Fibroblast of skin of scalp (primary cell): ENCODE measurements at regions not wholly inside any gene's neighbourhood (a gene's known extent, or its start where the extent isn't known, plus 50 kb on each side); places are given as distances from the start of the nearest gene placed in this dataset.
"Not testable (repeated sequence)": the region's sequence is repeated elsewhere in the genome, so short reads cannot be mapped to it uniquely, and the experiment has no call there.

Source experiments
- DNase-seq: peaks from one replicate; pipeline ENCODE4 v3.0.0-alpha.2; 2013

DNA sequence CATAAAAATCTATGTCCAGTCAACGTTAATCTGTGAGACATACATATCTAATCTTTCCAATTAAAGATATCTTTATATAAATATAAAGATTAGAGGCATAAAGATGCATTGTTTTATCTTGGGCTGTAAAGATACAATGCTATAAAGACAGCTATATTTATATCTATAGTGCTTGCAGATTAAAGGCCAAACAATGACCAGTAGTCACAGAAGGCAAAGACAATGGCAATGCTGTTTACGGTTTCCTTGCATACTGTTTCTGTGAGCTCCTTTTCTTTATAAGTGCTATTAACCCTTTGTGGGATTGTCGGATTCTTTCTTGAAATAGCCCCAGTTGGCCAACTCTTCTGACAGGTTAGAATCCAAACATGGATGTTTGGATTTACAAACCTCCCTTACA is 85.5 kb upstream of the SALL1 start:
- DNase-seq: no peak

DNA sequence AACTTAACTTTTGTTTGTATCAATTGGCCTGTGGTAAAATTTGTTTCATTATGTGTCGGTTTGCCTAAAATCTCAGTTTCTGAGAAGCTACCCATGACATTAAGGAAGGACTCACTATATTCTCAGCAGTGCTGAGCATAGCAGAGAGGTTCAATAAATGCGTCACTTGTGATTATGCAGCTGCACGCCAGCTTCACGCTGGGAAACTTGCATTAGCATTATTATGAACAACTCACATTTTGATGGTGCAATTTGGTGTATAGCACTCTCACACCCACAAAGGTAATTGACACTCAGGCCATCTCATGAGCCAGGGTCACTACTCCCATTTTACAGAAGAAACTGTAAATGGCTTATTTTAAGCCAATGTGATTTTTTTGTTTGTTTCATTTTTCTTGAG is 80.6 kb upstream of the SALL1 start:
- no peak for DNase-seq

DNA sequence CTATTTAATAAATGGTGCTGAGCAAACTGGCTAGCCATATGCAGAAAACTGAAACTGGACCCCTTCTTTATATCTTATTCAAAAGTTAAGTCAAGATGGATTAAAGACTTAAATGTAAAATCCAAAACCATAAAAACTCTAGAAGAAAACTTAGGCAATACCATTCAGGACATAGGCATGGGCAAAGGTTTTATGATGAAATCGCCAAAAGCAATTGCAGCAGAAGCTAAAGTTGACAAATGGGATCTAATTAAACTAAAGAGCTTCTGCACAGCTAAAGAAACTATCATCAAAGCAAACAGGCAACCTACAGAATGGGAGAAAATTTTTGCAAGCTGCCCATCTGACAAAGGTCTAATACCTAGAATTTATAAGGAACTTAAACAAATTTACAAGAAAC is 79.0 kb upstream of the SALL1 start:
- DNase-seq: not testable (repeated sequence)

DNA sequence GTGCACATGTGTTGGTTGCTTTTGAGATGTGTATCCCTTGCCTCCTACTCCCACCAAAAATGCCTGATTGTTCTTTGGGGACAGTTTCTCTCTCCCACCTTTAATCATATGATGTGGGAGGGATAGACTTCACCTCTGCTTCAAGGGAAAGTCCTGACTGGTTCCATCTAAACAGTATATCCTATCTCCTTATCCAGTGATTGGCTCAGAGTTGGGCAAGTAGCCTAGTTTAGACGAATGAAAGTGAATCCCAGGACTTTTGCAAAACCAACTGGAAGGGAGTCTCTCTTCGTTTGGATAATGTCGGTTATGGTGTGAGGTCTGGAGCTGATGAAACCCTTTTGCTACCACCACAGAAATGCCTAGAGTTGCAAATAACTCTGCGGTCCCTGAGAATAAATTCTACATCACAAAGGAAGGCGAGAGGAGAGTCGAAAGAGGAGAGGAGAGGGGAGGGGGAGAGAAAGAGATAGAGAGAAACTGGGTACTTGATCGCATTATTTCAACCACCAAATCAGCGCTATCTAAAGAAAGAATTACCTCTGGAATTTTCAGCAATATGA is 77.1 kb upstream of the SALL1 start:
- no peak for DNase-seq

DNA sequence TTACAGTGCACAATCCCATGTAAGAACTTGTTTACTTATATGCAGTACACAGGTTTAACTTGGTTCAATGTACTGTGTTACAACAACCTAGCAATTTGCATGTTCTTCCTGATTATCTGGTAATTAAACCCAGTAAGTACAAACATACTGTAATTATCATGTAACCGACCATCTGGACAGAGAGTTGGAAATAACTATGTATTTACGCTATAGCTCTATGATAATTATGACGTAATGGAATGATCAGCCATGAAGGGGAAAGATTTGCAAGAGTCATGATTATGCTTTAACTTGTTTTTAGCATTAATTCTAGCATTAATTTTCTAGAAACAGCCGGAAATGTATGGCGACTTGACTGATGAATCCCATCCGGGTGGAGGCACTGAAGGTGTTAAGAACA is 74.8 kb upstream of the SALL1 start:
- no peak for DNase-seq

DNA sequence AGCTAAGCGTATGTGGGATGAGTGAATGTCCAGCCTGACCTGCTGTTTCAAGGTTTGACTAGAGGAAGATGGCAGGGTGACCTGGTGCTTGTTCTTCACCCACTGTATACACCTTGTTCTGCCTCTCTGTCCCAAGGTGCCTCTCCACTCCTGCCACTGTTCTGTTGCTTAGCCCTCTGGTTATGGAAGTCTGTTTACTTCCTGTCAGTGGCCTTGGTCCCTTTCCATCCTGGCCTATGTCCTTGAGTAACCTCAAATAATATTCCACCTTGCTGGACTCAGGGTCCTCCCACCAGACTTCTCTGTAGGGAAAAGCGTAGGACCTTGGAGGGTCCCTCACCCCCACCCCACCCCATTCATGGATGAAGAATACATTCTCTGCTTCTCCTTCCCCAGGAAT is 73.2 kb upstream of the SALL1 start:
- no peak for DNase-seq

DNA sequence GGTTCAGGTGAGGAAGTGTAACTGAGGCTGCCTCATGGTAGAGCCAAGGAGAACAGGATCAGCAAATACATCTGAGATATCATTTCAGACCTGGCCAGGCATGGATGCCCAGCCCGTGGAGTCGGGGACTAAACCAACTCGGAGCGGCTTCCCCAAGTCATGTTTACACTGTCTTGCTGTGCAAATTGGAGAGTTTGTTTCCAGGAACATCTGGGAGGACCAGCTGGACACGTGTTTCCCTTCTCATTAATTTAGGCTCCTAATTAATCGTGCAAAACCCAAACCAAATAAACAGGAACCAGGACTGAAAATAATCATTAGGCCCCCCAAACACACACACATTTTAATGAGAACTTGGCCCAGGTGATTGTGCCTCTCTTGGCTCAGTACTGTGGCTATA is 70.9 kb upstream of the SALL1 start:
- no peak for DNase-seq

DNA sequence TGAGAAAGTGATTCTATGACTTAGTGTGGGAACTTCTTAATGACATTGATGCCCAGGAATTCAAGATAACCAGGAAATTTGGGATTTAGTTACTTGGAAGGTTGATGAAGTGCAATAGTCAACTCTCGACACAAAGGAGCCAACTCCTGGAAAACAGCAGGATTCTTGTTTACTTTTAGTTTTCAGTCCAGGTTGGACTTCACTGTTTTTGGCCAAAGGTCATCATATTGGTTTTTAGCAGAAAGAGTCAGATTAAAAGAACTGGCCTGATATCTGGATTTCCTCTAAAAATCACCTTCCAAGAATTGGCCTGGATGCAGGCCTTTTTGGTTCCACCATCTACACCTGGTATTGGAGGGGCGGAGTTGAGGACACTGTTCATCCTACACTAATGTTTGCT is 60.1 kb upstream of the SALL1 start:
- DNase-seq: no peak

DNA sequence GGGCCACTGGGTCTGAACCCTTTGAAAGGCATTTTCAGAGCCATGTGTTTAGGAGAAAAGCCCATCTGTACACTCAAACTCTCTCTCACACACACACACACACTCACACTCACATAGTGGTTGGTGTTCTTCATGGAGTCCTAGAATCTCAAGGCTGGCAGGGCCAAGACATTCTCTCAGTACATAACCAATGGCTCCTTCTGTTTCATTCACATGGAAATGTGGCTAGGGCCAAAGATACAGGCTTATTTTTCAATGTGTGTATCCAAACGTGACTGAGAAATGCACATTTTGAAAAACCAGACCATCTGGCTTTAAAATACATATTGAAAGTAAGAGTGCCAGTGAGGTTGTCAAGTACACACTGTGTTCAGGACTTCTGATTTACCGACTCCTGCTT is 59.0 kb upstream of the SALL1 start:
- no peak for DNase-seq

DNA sequence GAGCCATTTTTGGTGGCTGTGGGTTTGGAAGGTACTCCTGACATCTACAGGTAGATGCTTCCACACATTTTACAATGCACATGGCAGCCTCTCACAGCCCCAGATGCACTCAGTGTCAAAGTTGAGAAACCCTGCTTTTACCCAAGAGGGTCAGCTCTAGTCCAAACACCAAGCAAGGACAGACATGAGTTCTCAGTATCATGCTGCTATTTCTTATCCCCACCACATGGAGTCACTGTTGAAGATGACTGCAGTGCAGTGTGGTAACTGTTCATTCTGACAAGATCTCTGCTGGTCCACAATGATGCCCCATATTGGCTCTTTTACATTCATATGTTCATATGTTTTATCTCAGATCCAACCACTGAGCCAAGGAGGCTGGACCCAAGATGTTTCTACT is 50.5 kb upstream of the SALL1 start:
- no peak for DNase-seq
